HCT116 (cell line): ENCODE measurements at regions not wholly inside any gene's neighbourhood (a gene's known extent, or its start where the extent isn't known, plus 50 kb on each side); places are given as distances from the start of the nearest gene placed in this dataset.

Source experiments
- ATAC-seq: fragments of 200-7000 bp; cut with Tn5 transposase; 2 replicates; pipeline ENCODE4 v1.9.1; 2020; ENCODE audit warnings: mild to moderate bottlenecking, moderate library complexity
- BruUV-seq: library from RNA; stranded (reverse); fragments of 400-500 nt; replicated peaks from 2 replicates; lab custom pipeline; 2021; lab: Mats Ljungman, UMichigan
- CTCF ChIA-PET: fragments of 300-600 bp; sonication (Branson Sonifier 250); formaldehyde crosslinking; loops from one replicate; lab custom pipeline; 2021; ENCODE audit warnings: antibody characterized with exemption; lab: Charles Lee
- POLR2A ChIA-PET: fragments of 300-600, 350-600 bp; sonication (Branson Sonifier 250); formaldehyde crosslinking; loops from one replicate; lab custom pipeline; 2021; ENCODE audit warnings: antibody characterized with exemption; lab: Charles Lee
- RAD21 ChIA-PET, 2 experiments: fragments of 300-600 bp; sonication (Branson Sonifier 250); formaldehyde crosslinking; loops; one replicate each; lab custom pipeline; 2023; ENCODE audit warnings: low total read pairs in 2 of 2; ENCODE audit not compliant: uncharacterized antibody in 2 of 2, unreplicated experiment in 2 of 2, low non-redundant PET in 1 of 2; lab: Charles Lee
- DNase-seq: peaks from one replicate; pipeline ENCODE4 v3.0.0-alpha.2; 2010; ENCODE audit warnings: low read depth, low spot score
- H2AFZ ChIP-seq: fragments of 200-600 bp; shearing (Covaris generic), sonication (generic); 2 replicates; pipeline ENCODE4 v1.6.1; 2017; ENCODE audit warnings: low read depth, mixed run types, mixed read lengths, antibody characterized with exemption, low read length; ENCODE audit not compliant: poor library complexity, severe bottlenecking
- H3K27ac ChIP-seq: 2 replicates; pipeline ENCODE4 v1.5.1; 2012; ENCODE audit warnings: low read depth, low read length
- H3K27me3 ChIP-seq: fragments of 200-600 bp; sonication (generic); 2 replicates; pipeline ENCODE4 v1.6.1; 2016; ENCODE audit warnings: mixed run types, low read length, mixed read lengths; ENCODE audit not compliant: insufficient read depth
- H3K36me3 ChIP-seq, 2 experiments: fragments of 200-500 bp in 1 of 2; fragments of 200-600 bp in 1 of 2; sonication (Bioruptor generic) in 1 of 2; sonication (generic) in 1 of 2; 2 replicates each; pipeline versions ENCODE4 v1.5.1 to v1.6.1; 2014 to 2016; ENCODE audit warnings: low read length in 2 of 2, inconsistent platforms in 1 of 2, mixed read lengths in 1 of 2, mixed run types in 1 of 2; ENCODE audit not compliant: insufficient read depth in 2 of 2, control insufficient read depth in 1 of 2
- H3K4me1 ChIP-seq, 2 experiments: fragments of 200-600 bp in 1 of 2; sonication (generic) in 1 of 2; 2 replicates each; pipeline versions ENCODE4 v1.5.1 to v1.6.1; 2012 to 2017; ENCODE audit warnings: low read length in 2 of 2, inconsistent platforms in 1 of 2, mild to moderate bottlenecking in 1 of 2, mixed read lengths in 1 of 2, mixed run types in 1 of 2, moderate library complexity in 1 of 2; ENCODE audit not compliant: insufficient read depth in 2 of 2, control insufficient read depth in 1 of 2
- H3K4me2 ChIP-seq: fragments of 200-600 bp; sonication (generic); 2 replicates; pipeline ENCODE4 v1.6.1; 2017; ENCODE audit warnings: mixed run types, low read length, mixed read lengths
- H3K4me3 ChIP-seq, 2 experiments: fragments of 200-600 bp in 1 of 2; sonication (generic) in 1 of 2; replicated peaks in 1 of 2; 2 replicates each; pipeline ENCODE4 v1.5.1; 2011 to 2016; ENCODE audit warnings: low read length in 2 of 2, control low read depth in 1 of 2, low read depth in 1 of 2, mild to moderate bottlenecking in 1 of 2, mixed read lengths in 1 of 2, mixed run types in 1 of 2
- H3K79me2 ChIP-seq: fragments of 200-600 bp; sonication (generic); 2 replicates; pipeline ENCODE4 v1.6.1; 2017; ENCODE audit warnings: mild to moderate bottlenecking, mixed run types, low read length, moderate library complexity, mixed read lengths; ENCODE audit not compliant: insufficient read depth
- H3K9ac ChIP-seq: fragments of 200-600 bp; sonication (generic); 2 replicates; pipeline ENCODE4 v1.6.1; 2016; ENCODE audit warnings: low read length, mixed read lengths
- H3K9me2 ChIP-seq: fragments of 200-600 bp; sonication (generic), shearing (Covaris generic); 2 replicates; pipeline ENCODE4 v1.6.1; 2017; ENCODE audit warnings: mixed run types, mild to moderate bottlenecking, moderate library complexity; ENCODE audit not compliant: insufficient read depth
- H3K9me3 ChIP-seq, 2 experiments: fragments of 200-500 bp in 1 of 2; fragments of 200-600 bp in 1 of 2; sonication (Bioruptor generic) in 1 of 2; sonication (generic) in 1 of 2; 2 replicates each; pipeline ENCODE4 v1.6.1; 2014 to 2017; ENCODE audit warnings: low read length in 2 of 2, mixed read lengths in 2 of 2, inconsistent platforms in 1 of 2, low read depth in 1 of 2, mild to moderate bottlenecking in 1 of 2, mixed run types in 1 of 2, moderate library complexity in 1 of 2; ENCODE audit not compliant: control insufficient read depth in 1 of 2, insufficient read depth in 1 of 2
- H4K20me1 ChIP-seq: fragments of 200-600 bp; sonication (generic), shearing (Covaris generic); 2 replicates; pipeline ENCODE4 v1.6.1; 2017; ENCODE audit warnings: mixed run types, mild to moderate bottlenecking, moderate library complexity; ENCODE audit not compliant: insufficient read depth
- CBX3 ChIP-seq: IDR thresholded peaks from 2 replicates; pipeline ENCODE4 v1.6.1; 2012; ENCODE audit warnings: low read depth
- CEBPB ChIP-seq: IDR thresholded peaks from 2 replicates; pipeline ENCODE4 v1.6.1; 2012; ENCODE audit warnings: low read depth
- EGR1 ChIP-seq: IDR thresholded peaks from 2 replicates; pipeline ENCODE4 v1.6.1; 2012; ENCODE audit warnings: low read depth
- FOSL1 ChIP-seq: IDR thresholded peaks from 2 replicates; pipeline ENCODE4 v1.6.1; 2012; ENCODE audit warnings: low read depth
- JUND ChIP-seq: IDR thresholded peaks from 2 replicates; pipeline ENCODE4 v1.6.1; 2012
- POLR2A ChIP-seq: IDR thresholded peaks from 2 replicates; pipeline ENCODE4 v1.7.0; 2011; ENCODE audit warnings: borderline replicate concordance; ENCODE audit not compliant: insufficient read depth, insufficient read length; ENCODE audit errors: extremely low read depth
- POLR2AphosphoS5 ChIP-seq: IDR thresholded peaks from 2 replicates; pipeline ENCODE4 v1.6.1; 2011; ENCODE audit warnings: mild to moderate bottlenecking, low read depth, low read length, moderate library complexity
- RAD21 ChIP-seq: IDR thresholded peaks from 2 replicates; pipeline ENCODE4 v1.6.1; 2012; ENCODE audit warnings: low read depth, mild to moderate bottlenecking
- SIN3A ChIP-seq: IDR thresholded peaks from 2 replicates; pipeline ENCODE4 v1.6.1; 2012; ENCODE audit warnings: low read depth
- SP1 ChIP-seq: IDR thresholded peaks from 2 replicates; pipeline ENCODE4 v1.6.1; 2012; ENCODE audit warnings: low read depth
- SRF ChIP-seq: IDR thresholded peaks from 2 replicates; pipeline ENCODE4 v1.6.1; 2012; ENCODE audit warnings: low read depth
- TCF7L2 ChIP-seq: IDR thresholded peaks from 2 replicates; pipeline ENCODE4 v1.7.0; 2011; ENCODE audit warnings: borderline replicate concordance, inconsistent platforms; ENCODE audit not compliant: insufficient read depth, insufficient read length; ENCODE audit errors: extremely low read depth
- ZFX ChIP-seq: fragments of 450-650 bp; IDR thresholded peaks from 2 replicates; pipeline ENCODE4 v1.6.1; 2017
- ZNF274 ChIP-seq: fragments of 200-500 bp; sonication (Bioruptor generic); IDR thresholded peaks from 2 replicates; pipeline ENCODE4 v1.6.1; 2014; ENCODE audit warnings: mild to moderate bottlenecking, low read depth, low read length, inconsistent platforms
- intact Hi-C: fragments of 100-400 bp; cut with micrococcal nuclease; formaldehyde crosslinking; loops from 2 replicates; pipeline ENCODE4 v1.10.0; 2022
- TF ChIP-seq, protein P1 (sequence below): IDR thresholded peaks from 2 replicates; pipeline ENCODE4 v1.6.1; 2012
- TF ChIP-seq, protein P2 (sequence below): IDR thresholded peaks from 2 replicates; pipeline ENCODE4 v1.6.1; 2012
- TF ChIP-seq, protein P3 (sequence below): IDR thresholded peaks from 2 replicates; pipeline ENCODE4 v1.6.1; 2011; ENCODE audit warnings: mild to moderate bottlenecking, low read length, moderate library complexity; ENCODE audit not compliant: insufficient replicate concordance; ENCODE audit errors: extremely low read depth

DNA sequence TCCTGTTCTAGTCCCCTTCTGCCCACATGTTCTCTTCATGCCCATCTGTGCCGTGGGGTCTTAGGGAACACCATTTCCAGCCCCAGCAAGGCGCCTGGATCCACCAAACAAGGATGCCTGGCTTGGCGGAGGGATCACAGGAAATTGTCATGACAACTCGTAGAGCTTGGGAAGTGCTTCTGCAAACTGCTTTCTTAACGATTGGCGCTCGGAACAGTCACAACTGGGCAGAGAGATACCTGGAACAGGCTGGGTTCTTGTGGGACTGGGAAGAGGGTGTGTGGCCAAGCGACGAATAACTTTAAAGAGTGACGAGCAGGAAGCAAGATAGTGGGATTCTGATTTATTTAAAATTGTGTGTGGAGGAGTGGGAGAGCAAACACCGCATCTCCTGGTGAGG, 329.8 kb downstream of the RPS6KC1 start:
- Histone ChIP-seq H3K9ac (no peak overlapping the region), H3K4me2 (no peak overlapping the region), H3K36me3 (no peaks in the 10 kb centered on the region), H3K79me2 (no peaks in the 10 kb centered on the region), H4K20me1 (no peaks in the 10 kb centered on the region), H3K4me1 (no peaks in the 10 kb centered on the region)
- RAD21 ChIA-PET: no interaction called here
- TF ChIP-seq ZFX (no peak), POLR2A (no peak), RAD21 (no peak), ZNF274 (no peak), SRF (no peak), JUND (no peak), POLR2AphosphoS5 (no peak), FOSL1 (no peak), CEBPB (no peak), EGR1 (no peak), CBX3 (no peak), TCF7L2 (no peak), SP1 (no peak), SIN3A (no peak)
- TF ChIP-seq, protein P1, sequence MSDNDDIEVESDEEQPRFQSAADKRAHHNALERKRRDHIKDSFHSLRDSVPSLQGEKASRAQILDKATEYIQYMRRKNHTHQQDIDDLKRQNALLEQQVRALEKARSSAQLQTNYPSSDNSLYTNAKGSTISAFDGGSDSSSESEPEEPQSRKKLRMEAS: no peak
- TF ChIP-seq, protein P2, sequence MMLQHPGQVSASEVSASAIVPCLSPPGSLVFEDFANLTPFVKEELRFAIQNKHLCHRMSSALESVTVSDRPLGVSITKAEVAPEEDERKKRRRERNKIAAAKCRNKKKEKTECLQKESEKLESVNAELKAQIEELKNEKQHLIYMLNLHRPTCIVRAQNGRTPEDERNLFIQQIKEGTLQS: no peak
- TF ChIP-seq, protein P3, sequence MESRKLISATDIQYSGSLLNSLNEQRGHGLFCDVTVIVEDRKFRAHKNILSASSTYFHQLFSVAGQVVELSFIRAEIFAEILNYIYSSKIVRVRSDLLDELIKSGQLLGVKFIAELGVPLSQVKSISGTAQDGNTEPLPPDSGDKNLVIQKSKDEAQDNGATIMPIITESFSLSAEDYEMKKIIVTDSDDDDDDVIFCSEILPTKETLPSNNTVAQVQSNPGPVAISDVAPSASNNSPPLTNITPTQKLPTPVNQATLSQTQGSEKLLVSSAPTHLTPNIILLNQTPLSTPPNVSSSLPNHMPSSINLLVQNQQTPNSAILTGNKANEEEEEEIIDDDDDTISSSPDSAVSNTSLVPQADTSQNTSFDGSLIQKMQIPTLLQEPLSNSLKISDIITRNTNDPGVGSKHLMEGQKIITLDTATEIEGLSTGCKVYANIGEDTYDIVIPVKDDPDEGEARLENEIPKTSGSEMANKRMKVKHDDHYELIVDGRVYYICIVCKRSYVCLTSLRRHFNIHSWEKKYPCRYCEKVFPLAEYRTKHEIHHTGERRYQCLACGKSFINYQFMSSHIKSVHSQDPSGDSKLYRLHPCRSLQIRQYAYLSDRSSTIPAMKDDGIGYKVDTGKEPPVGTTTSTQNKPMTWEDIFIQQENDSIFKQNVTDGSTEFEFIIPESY: no peak
- TF ChIP-seq, all 23 proteins: peak for 0
- ChIA-PET POLR2A (no interaction called here), CTCF (no interaction called here)
- Histone ChIP-seq H3K27me3 (no peaks in the 10 kb centered on the region), H3K9me3 (no peaks in the 10 kb centered on the region), H3K27ac (no peak overlapping the region), H3K4me3 (no peak overlapping the region), H3K9me2 (no peaks in the 10 kb centered on the region), H2AFZ (no peak overlapping the region)
- ATAC-seq (no peak), DNase-seq (no peak)
- intact Hi-C loops: no loop called here
- no TSS peak for BruUV-seq
